NCI-H1930 (cell line): ENCODE measurements at regions not wholly inside any gene's neighbourhood (a gene's known extent, or its start where the extent isn't known, plus 50 kb on each side); places are given as distances from the start of the nearest gene placed in this dataset.
A peak's percentile ranks its signal among the peaks of the same experiment; 100 is the strongest.
"Not testable (repeated sequence)": the region's sequence is repeated elsewhere in the genome, so short reads cannot be mapped to it uniquely, and the experiment has no call there.

Source experiments
- DNase-seq, 2 experiments: peaks; one replicate each; lab custom pipeline; 2025; lab: John Stamatoyannopoulos, UW

DNA sequence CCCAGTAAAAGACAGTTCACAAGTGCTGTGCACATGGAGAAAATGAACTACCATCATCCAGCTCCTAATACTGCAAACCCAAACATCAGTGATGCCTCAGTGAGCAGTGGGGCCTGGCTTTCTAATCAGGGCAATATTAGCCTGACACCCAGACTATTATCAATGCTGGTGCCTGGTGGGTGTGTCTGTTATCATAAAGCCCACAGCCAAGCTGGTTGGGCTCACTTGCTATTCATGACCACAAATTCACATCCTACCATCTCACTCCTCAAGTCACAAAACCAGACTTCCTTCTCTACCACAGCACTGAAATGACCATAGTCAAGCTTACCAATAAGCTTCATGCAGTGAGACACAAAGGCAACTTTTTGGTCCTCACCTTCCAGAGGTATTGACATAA lies 180.8 kb upstream of the PLN start:
- DNase-seq = no peak

DNA sequence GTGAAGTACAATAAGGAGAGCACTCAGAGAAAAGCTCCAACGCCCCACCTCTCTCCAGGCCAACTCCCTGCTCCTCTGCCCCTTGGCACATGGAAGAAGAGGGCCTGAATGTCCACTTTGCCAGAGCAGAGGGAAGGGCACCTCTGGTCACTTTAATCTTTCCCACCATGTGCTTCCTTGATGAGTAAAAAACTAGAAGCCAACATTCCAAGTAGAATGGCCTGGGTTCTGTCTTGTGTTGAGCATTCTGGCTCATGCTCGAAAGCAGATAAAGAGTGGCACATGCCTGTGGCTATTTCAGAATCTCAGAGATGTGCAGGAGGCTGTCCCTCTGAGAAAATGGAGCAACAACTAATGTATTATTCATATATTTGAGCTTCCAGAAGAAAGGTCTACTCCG lies 177.4 kb upstream of the PLN start:
- no peak for DNase-seq

GRCh38 chr6:118371955-118372354 lies 176.1 kb upstream of the PLN start:
- DNase-seq = no peak

DNA sequence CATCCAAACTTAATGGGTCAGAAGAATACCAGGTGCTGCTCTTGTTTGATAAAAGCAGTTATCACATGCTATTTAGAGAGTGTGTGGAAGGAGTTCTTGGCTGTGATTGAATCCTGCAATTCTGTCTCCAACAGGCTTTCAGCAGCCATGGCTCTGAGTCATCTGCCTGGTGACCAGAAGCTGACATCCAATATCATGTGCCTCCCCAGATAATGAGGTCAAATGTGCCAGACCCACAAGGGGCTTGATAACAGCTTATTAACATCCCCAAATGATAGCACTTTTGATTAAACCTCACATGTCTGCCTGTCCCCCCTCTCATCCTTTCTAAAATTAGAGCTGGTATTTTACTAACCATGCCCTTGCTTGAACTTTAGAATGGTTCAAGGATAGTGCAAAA lies 175.7 kb upstream of the PLN start:
- no peak for DNase-seq

DNA sequence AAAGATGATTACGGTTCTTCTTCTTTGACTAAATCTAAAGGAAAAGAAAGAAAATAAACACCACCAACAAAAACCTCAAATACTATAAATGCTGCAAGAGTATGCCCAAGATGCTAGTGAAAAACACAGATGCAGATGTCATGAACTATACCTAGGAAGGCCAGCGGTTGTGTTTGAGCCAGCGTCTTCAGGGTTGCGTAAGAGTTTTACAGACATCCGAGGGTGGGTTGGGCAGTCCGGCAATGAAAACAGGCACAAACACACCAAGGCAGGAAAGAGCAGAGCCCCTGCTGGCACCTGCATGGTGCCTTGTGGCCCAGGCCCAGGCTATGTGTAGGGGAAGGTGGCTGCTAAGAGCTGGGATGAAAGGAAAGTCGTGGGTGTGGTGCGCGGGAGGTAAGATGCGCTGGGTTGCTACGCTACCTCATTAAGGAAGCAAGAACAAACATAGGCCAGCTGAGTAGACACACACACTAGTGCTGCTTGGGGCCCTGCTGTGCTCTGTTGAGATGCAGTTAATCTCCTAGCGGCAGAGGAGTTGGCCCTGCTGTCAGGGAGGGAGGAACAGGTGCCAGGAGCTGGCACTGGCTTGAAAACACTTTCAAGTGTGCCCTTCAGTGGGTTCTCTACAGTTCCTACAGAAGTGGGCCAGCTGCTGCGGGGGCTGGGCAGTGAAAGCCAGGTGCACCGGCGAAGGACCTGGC lies 170.2 kb upstream of the PLN start:
- DNase-seq = peak; percentile 53 to 61

- not testable (repeated sequence) for DNase-seq
These were observed 167.5 kb upstream of the PLN start for GRCh38 chr6:118380620-118381019.

DNA sequence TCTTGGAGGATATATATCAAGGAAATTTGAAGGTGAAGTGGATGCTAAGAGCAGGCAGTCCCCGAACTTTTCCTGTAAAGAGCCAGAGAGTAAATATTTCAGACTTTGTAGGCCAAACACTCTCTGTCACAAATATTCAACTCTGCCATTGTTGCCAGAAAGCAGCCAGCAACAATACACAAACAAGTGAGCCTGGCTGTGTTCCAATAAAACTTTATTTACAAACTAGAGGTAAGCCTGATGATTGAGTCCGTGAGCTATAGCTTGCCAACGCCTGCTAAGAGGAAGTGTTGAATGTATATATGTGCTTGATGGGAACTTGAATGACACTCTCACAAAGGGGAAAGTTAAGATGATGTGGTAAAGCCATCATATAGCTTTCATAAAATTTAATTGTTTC lies 166.0 kb upstream of the PLN start:
- no peak for DNase-seq

- no peak for DNase-seq
These were observed 164.2 kb upstream of the PLN start for GRCh38 chr6:118383924-118384323.

GRCh38 chr6:118386975-118387374 lies 161.1 kb upstream of the PLN start:
- no peak for DNase-seq

- no peak for DNase-seq
These were observed 160.0 kb upstream of the PLN start for GRCh38 chr6:118387921-118388701.

- no peak for DNase-seq
These were observed 157.0 kb upstream of the PLN start for GRCh38 chr6:118391086-118391485.

GRCh38 chr6:118394106-118394505 lies 154.0 kb upstream of the PLN start:
- DNase-seq = no peak

DNA sequence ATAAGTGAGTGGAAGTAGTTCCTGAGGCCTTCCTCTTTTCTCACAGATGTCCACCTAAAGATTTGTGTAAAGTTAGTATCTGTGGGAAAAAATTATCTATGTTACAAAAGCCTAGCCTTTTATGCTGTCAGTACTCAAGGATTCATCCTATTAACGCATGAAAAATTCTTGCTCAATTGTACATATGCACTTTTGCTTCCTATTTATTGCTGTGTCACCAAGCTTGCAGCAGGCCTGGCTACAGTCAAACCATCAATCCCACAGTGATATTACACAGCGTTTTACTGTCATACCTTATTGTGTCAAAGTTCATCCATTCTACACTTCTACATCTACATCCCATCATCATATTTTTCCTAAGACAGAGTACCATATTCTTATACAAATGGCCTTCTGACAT lies 151.1 kb upstream of the PLN start:
- no peak for DNase-seq

- DNase-seq = no peak
These were observed 150.2 kb upstream of the PLN start for GRCh38 chr6:118397671-118398465.

GRCh38 chr6:118400098-118400497 lies 148.0 kb upstream of the PLN start:
- no peak for DNase-seq

DNA sequence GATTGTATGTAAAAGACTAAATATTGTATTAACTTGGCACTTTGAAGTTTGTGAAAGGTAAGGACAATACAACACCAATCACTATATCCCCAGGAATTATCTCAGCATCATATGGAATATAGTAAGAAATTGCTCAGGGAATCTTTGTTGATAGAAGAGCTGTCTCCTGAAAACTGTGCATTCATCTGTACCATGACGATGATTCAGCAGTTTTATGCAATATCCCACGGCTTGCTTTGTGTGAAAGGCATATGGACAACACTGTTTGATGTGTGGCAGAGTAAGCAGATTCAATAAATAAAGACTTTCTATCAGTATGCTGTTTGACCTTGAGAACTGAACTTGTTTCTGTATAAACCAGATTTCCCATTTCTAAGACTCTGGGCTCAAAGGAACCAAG lies 147.5 kb upstream of the PLN start:
- DNase-seq = no peak

DNA sequence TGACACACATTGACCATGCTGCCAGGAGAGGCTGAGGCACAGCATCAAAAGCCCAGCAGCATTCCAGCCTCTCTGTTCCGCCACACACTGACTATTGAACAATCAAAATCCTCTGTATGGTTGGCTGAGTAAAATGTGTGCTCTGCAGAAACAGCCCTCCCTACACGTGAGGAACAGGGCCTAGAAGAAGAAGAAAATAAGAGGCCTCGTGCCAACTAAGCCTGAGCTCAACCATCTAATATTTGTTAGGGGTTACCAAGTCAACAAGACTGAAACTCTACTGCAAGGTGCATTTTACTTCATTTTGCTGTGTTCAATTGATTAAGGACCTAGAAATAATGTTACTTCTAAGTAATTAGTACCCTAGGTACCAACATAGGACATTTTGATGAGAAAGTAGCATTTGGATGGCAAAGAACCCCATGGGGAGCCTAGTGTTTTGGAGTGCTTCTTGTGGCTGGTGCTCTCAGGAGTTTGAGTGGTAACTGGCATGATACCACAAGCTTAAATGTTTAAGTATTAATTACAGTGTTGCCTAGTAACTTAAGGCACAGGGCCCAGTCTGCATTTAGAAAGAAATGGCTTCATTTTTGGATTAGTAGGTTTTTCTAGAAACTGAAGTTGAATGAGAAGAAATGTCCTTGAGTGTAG lies 146.6 kb upstream of the PLN start:
- DNase-seq = no peak

DNA sequence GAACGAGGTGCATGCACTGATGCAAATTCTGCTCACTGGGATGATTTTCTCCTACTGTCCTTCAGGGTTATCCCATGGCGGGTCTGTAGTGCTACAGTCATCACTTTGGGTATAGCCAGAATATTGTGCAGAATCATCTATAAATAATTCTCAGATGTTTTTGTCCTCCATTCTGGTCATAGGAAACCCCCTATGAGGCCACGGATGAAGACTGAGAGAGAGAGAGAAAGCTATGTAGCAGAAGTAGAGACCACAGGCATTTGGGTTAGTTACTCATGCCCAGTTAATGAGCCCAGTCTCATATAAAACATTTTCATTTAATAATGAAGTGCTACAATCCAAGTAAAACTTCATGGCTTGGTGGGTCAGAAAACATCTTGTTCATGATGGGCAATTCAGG lies 145.1 kb upstream of the PLN start:
- no peak for DNase-seq

DNA sequence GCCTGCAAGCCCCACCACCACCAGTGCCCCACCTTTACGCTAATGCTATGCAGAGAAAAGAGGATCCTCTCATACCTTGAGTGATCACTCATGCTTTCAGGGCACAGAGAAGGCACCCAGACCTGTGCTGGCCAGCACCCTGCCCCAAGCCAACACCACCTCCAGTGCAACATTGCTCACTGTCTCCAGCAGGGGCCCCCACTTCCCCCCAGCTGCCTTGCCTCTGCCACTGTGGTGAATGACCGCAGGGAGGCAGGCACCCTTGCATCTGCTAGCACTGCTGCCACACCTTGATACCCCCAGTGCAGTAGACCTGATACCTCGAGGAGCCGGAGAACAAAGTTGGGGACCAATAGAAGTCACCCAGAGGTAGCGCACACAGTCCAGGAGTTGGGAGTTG lies 139.2 kb upstream of the PLN start:
- no peak for DNase-seq

GRCh38 chr6:118410001-118410400 lies 138.1 kb upstream of the PLN start:
- DNase-seq = no peak
